GM18517 (cell line): ENCODE measurements at regions not wholly inside any gene's neighbourhood (a gene's known extent, or its start where the extent isn't known, plus 50 kb on each side); places are given as distances from the start of the nearest gene placed in this dataset.
"Not testable (repeated sequence)": the region's sequence is repeated elsewhere in the genome, so short reads cannot be mapped to it uniquely, and the experiment has no call there.

ENCODE experiments used
- ATAC-seq: cut with Tn5 transposase; IDR thresholded peaks from one replicate; pipeline ENCODE4 v1.9.1; 2021; ENCODE audit warnings: mild to moderate bottlenecking, moderate library complexity; ENCODE audit not compliant: unreplicated experiment

GRCh38 chr18:71303743-71304142 is 1014.9 kb downstream of the SOCS6 start:
- not testable (repeated sequence) for ATAC-seq

DNA sequence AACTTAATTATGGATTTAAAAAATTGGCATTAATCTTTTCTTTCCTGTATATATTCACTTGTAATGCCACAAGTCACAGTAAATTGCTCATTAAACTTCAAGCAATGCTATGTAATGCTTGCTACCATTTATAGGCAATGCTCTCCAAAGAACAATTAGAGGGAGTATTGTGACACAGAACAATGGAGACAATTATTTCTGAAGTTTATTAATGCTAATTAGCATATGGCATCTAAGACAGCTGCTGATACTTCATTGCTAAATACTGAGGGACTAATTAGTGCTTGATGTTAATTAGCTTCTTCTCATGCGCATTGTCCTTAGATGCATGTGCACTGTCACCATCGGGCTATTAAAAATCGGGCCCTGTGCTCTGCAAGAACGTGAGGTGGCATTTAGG is 1012.8 kb downstream of the SOCS6 start:
- no peak for ATAC-seq

GRCh38 chr18:71294201-71294600 is 1005.4 kb downstream of the SOCS6 start:
- not testable (repeated sequence) for ATAC-seq

DNA sequence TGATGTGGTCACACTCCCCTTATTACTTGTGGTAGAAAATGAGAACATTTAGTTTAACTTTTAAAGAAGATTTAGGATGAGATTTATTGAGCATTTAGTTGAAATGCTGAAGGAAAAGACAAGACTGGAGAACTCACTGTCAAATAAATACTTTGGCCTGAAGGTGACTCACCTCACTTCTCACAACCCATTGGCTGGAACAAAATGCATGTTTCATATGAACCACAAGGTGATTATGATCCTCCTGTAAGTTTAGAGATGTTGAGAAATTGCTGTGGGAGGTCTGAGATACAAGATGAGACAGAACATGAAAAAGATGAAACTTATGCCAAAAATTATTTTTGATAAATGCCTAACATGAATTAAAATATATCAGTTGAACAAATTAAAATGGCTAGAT is 1004.5 kb downstream of the SOCS6 start:
- no peak for ATAC-seq

- ATAC-seq, result no peak
Measured at GRCh38 chr18:71287268-71287667, 998.4 kb downstream of the SOCS6 start.

GRCh38 chr18:71252351-71252865 is 963.6 kb downstream of the SOCS6 start:
- ATAC-seq, result no peak

- ATAC-seq, result no peak
Measured at GRCh38 chr18:71250191-71250590, 961.3 kb downstream of the SOCS6 start.

DNA sequence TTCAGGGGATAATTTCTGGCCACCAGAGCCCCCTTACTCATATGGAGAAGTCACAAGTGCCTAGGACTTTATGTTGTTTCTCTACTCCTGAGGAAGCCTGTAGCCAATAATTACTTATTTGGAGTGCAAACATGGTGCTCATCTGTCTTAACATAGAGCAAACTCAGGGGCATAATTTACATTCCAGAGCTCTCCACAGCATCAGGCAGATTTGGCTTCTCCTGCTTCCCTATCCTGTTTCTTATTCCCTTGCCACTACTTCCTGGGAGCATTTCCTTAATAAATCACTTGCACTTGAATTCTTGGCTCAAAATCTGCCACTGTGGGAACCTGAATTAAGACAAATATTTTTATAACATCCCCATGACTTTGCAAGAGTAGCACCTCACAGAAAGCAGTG is 960.9 kb downstream of the SOCS6 start:
- no peak for ATAC-seq

- ATAC-seq, result no peak
Measured at GRCh38 chr18:71242981-71243380, 954.1 kb downstream of the SOCS6 start.

GRCh38 chr18:71238974-71239624 is 950.3 kb downstream of the SOCS6 start:
- no peak for ATAC-seq

DNA sequence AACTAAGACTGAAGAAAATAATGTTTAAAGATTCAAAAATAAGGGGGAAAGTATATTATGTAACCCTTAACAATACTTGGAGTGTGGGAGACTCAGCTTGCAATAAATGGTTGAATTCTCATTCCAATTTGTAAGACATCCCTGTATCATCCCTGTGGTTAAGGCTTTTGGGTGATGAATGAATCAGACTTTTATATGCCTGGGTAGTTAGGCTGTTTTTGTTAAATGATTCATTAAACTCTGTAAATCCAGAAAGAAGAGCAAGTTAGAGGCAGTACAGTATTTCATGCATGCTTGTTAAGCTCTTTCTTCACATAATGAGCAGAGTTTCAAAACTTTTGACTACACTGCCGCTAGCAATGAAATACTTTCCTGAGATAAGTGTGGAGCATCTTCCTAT is 948.8 kb downstream of the SOCS6 start:
- no peak for ATAC-seq

DNA sequence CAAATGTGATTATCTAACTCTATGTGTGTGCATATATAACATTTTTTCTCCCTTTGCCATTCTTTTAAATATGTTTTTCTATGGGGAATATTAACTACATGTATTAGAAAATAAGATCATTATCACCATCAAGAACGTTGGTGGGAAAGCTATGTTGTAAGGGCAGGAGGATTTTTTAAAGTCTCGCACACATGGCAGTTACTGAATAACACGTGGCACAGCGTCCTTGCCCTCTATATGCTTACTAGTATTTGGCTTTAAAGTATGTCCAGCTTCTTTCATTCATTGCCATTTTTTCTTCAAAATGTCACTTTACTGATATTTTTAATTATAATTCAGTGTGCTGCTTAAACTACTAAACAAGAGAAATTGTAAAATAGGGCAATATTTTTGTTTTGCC is 944.3 kb downstream of the SOCS6 start:
- ATAC-seq, result no peak

GRCh38 chr18:71223486-71223885 is 934.6 kb downstream of the SOCS6 start:
- no peak for ATAC-seq

DNA sequence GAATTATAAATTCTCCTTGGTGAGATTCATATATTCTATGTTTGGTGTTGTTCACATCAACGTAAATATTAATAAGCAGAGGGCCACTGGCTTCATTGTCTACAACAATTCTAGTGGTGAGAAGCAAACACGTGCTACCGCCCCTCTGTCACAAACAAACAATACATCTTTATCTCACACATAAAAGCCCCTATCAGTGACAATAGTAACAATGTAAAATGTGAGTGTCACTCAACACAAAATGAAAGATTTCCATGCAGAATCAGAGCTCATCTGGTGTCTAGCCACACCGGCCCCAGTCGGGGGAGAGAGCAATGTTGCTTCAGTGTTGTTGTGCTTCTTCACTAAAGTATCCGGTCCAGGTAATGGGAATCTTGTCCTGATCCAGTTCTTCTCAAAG is 932.6 kb downstream of the SOCS6 start:
- no peak for ATAC-seq

- not testable (repeated sequence) for ATAC-seq
Measured at GRCh38 chr18:71212739-71213138, 923.9 kb downstream of the SOCS6 start.

DNA sequence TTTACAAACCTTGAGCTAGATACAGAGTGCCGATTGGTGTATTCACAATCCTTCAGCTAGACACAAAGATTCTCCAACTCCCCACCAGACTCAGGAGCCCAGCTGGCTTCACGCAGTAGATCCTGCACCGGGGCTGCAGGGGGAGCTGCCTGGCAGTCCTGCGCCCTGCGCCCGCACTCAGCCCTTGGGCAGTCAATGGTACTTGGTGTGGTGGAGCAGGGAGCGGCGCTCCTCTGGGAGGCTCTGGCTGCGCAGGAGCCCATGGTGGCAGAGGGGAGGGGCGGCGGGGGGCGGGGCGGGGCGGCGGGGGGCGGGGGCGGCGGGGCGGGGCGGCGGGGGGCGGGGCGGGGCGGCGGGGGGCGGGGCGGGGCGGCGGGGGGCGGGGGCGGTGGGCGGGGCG is 923.4 kb downstream of the SOCS6 start:
- no peak for ATAC-seq

DNA sequence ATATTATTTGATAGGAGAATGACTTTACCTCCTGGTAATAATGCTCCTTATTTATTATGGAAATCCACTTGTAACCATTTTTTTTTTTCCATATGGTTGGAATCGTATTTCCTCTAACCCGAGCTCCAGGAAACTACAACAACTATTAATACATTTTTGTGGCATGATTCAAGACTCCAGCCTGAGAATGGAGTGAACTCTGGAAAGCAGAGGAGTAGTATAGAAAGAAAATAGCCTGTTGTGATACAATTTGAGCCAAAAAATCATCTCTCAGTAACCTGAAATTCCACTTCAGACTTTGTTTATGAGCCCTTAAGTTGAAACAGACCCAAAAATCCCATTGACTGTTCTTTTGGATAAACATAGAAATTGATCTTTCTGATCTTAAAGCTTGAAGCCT is 921.1 kb downstream of the SOCS6 start:
- ATAC-seq, result no peak

- ATAC-seq, result no peak
Measured at GRCh38 chr18:71194438-71194837, 905.6 kb downstream of the SOCS6 start.

- ATAC-seq, result no peak
Measured at GRCh38 chr18:71189581-71189980, 900.7 kb downstream of the SOCS6 start.

DNA sequence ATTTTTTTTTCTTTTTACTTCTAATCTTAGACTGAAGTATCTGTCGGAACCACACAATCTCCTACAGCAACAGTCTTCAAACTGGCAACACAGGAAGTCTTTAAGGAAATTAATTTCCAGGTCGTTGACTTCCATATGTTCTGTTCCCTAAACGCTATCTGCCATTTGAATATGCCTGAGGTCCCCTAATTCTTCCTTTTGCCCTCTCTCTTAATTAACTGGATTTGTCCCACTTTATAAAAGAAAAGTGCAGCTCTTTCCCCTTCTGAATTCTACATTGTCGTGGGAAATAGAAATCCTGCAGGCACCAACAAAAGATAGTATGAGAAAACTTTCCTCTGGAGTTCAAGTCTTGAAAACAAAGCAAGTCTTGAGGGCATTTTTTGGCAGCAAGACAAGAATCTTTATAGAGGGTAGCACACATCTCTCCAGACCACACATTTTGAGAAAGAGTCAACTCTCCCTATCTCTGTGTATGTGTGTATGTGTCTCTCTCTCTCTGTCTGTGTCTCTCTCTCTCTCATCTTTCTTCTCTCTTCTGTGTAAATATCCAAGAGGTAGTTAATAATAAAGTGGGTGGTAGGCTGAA is 879.8 kb downstream of the SOCS6 start:
- ATAC-seq, result no peak

DNA sequence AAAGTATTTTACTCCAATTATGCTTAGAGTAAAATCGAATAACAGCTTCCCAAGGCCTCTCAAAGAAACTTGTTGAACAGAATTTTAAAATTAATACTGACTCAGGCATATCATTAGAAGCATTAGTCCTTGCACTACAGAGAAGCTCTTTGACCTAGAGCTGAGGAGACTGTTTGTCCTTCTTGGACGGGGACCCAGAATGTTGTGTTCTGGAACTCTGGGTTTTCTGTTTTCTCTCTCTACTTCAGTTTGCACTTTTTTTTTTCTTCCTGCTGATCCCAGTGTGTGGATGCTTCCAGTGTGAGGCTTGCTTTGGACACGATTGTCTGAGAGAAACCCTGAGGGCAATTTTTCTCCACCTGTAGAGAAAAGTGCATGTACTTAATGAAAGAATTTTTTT is 847.6 kb downstream of the SOCS6 start:
- ATAC-seq, result no peak

- ATAC-seq, result no peak
Measured at GRCh38 chr18:71134122-71134521, 845.3 kb downstream of the SOCS6 start.

- no peak for ATAC-seq
Measured at GRCh38 chr18:71131918-71132317, 843.1 kb downstream of the SOCS6 start.
